ENCODE measurements at regions not wholly inside any gene's neighbourhood (a gene's known extent, or its start where the extent isn't known, plus 50 kb on each side); places are given as distances from the start of the nearest gene placed in this dataset.

DNA sequence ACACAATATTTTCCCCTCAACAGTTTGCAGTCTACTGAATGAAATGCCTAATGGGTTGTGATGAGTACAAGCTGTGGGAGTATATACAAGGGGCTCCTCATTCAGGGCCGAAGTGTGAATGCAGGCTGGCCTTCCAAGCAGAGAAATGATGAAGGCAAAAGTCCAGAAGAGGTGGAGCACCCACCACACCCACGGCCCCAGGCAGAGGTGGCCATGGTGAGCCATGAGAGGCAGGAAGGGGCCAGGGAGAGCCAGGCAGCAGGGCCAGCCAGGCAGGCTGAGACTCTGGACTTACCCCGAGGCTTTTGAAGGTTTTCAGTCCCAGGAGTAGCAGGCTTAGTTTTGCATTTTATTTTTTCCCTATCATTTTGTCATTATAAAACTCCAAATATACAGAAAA, 218.1 kb downstream of the AUH start:
- no peak overlapping the region for H3K4me3 ChIP-seq (ENCODE audit: low read depth, low read length)
- no peak overlapping the region for H3K27ac ChIP-seq (ENCODE audit: low read depth, low read length)
- ChIA-PET CTCF (no interaction called here), POLR2A (no interaction called here)
- H3K9me3 ChIP-seq (ENCODE audit: control insufficient read depth, insufficient read depth, low read length) = peaks cover 5% of the 10 kb centered on the region
- no peak for DNase-seq (ENCODE audit: low read depth, low spot score)
- H3K27me3 ChIP-seq (ENCODE audit: control insufficient read depth, insufficient read depth, low read length) = no peaks in the 10 kb centered on the region
- TF ChIP-seq, protein P1, sequence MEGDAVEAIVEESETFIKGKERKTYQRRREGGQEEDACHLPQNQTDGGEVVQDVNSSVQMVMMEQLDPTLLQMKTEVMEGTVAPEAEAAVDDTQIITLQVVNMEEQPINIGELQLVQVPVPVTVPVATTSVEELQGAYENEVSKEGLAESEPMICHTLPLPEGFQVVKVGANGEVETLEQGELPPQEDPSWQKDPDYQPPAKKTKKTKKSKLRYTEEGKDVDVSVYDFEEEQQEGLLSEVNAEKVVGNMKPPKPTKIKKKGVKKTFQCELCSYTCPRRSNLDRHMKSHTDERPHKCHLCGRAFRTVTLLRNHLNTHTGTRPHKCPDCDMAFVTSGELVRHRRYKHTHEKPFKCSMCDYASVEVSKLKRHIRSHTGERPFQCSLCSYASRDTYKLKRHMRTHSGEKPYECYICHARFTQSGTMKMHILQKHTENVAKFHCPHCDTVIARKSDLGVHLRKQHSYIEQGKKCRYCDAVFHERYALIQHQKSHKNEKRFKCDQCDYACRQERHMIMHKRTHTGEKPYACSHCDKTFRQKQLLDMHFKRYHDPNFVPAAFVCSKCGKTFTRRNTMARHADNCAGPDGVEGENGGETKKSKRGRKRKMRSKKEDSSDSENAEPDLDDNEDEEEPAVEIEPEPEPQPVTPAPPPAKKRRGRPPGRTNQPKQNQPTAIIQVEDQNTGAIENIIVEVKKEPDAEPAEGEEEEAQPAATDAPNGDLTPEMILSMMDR (IDR thresholded peaks at IDR 0.05; ENCODE audit: low read depth, low read length) = no peak

GRCh38 chr9:91144769-91145168, 216.9 kb downstream of the AUH start:
- DNase-seq (ENCODE audit: low read depth, low spot score) = no peak
- Histone ChIP-seq H3K27me3 (ENCODE audit: control insufficient read depth, insufficient read depth, low read length) (no peaks in the 10 kb centered on the region), H3K27ac (ENCODE audit: low read depth, low read length) (no peak overlapping the region), H3K4me3 (ENCODE audit: low read depth, low read length) (no peak overlapping the region), H3K9me3 (ENCODE audit: control insufficient read depth, insufficient read depth, low read length) (peaks cover 12% of the 10 kb centered on the region)
- TF ChIP-seq, protein P1 (IDR thresholded peaks at IDR 0.05; ENCODE audit: low read depth, low read length) = no peak
- CTCF ChIA-PET = no interaction called here
- POLR2A ChIA-PET = no interaction called here

DNA sequence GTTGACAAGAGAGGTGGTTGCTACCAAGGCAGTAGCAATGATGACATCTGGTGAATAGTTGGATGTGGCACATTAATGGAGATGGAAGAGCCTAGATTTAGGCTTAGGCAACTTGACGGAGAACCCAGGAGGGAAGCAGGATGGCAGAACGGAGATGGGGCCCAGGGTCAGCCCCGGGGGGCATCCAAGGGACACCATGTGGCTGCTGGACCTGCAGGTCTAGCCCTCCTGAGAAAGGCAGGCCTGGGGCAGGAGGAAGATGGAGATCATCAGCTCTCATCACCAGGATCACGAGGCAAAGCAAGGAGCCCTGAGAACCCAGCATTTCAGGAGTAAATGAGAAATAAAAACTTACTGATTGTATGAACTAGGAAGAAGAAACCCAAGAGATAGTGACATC, 216.2 kb downstream of the AUH start:
- peaks cover 15% of the 10 kb centered on the region for H3K9me3 ChIP-seq (ENCODE audit: control insufficient read depth, insufficient read depth, low read length)
- no peak for DNase-seq (ENCODE audit: low read depth, low spot score)
- POLR2A ChIA-PET = no interaction called here
- TF ChIP-seq, protein P1 (IDR thresholded peaks at IDR 0.05; ENCODE audit: low read depth, low read length) = no peak
- H3K27ac ChIP-seq (ENCODE audit: low read depth, low read length) = no peak overlapping the region
- no peaks in the 10 kb centered on the region for H3K27me3 ChIP-seq (ENCODE audit: control insufficient read depth, insufficient read depth, low read length)
- no peak overlapping the region for H3K4me3 ChIP-seq (ENCODE audit: low read depth, low read length)
- CTCF ChIA-PET = no interaction called here

- H3K27me3 ChIP-seq (ENCODE audit: control insufficient read depth, insufficient read depth, low read length) = no peaks in the 10 kb centered on the region
- TF ChIP-seq, protein P1 (IDR thresholded peaks at IDR 0.05; ENCODE audit: low read depth, low read length) = no peak
- DNase-seq (ENCODE audit: low read depth, low spot score) = no peak
- peaks cover 15% of the 10 kb centered on the region for H3K9me3 ChIP-seq (ENCODE audit: control insufficient read depth, insufficient read depth, low read length)
- H3K27ac ChIP-seq (ENCODE audit: low read depth, low read length) = no peak overlapping the region
- no peak overlapping the region for H3K4me3 ChIP-seq (ENCODE audit: low read depth, low read length)
- POLR2A ChIA-PET = no interaction called here
- CTCF ChIA-PET = interaction anchor here (0.7 to 1.1 kb wide), 2 partner anchors 12 to 232 kb away, joined by 3 to 4 read pairs; no protein-coding TSS in a partner anchor
Measured at GRCh38 chr9:91146391-91147019, 215.2 kb downstream of the AUH start.

DNA sequence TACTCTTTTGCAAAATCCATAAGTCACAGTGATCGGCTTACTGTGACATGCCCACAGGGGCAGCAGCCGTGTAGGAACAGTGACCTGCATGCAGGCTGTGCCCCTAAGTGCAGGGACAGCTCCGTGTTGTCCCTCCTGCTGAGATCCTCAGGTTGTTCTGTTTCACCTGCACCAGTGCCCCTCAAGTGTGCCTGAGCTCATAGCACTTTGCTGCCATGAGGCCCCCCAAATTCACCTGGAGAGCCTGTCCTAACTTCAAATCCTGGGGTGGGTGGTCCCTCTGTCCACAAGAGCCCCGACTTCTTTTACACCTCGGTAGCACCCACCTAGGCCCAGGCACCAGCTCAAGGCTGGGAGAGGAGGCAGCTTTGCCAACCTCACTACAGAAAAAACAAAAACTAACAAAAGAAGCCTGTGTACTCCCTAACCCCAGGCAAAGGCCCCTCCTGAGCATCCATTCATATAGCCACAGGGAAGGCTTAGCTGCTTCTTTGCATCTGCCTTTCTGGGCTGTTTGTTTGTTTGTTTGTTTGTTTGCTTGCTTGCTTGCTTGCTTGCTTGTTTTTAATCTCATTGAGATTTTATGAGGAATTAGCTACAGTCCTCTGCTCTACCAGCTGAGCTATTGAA, 214.5 kb downstream of the AUH start:
- Histone ChIP-seq H3K9me3 (ENCODE audit: control insufficient read depth, insufficient read depth, low read length) (peaks cover 15% of the 10 kb centered on the region), H3K27me3 (ENCODE audit: control insufficient read depth, insufficient read depth, low read length) (no peaks in the 10 kb centered on the region), H3K4me3 (ENCODE audit: low read depth, low read length) (no peak overlapping the region), H3K27ac (ENCODE audit: low read depth, low read length) (no peak overlapping the region)
- DNase-seq (ENCODE audit: low read depth, low spot score) = no peak
- POLR2A ChIA-PET = no interaction called here
- TF ChIP-seq, protein P1 (IDR thresholded peaks at IDR 0.05; ENCODE audit: low read depth, low read length) = no peak
- CTCF ChIA-PET = interaction anchor here (0.7 to 1.1 kb wide), 2 partner anchors 11 to 232 kb away, joined by 3 to 4 read pairs; no protein-coding TSS in a partner anchor

All from AG04450 (cell line).